ENCODE measurements at regions not wholly inside any gene's neighbourhood (a gene's known extent, or its start where the extent isn't known, plus 50 kb on each side); places are given as distances from the start of the nearest gene placed in this dataset.

DNA sequence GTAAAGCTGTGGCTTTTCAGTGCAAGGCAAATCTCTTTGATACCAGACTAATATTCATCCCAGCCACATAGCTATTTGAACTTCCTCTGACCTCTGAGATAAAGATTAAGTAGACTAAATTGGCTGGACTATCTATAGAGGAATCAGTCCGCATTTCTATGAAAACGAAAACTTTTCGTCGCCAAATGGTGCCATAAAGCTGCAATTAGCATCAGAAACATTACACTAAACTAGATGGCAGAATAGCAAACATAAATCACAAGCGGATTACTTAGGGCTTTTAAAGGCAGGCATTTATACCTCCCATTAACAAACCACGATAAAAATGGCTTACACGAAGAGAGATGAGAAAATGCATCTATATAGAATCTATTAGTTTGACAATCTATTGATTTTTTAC lies 1009.7 kb upstream of the CDH6 start:
- Histone ChIP-seq H3K9me3 (no peaks in the 10 kb centered on the region), H3K27ac (no peak overlapping the region), H3K27me3 (no peaks in the 10 kb centered on the region), H3K4me1 (no peaks in the 10 kb centered on the region), H3K36me3 (no peaks in the 10 kb centered on the region), H3K4me3 (no peak overlapping the region)
- intact Hi-C loops (cut with DNase I): no loop called here
- TF ChIP-seq POLR2A (IDR thresholded peaks at IDR 0.05) (no peak), POLR2AphosphoS5 (IDR thresholded peaks at IDR 0.05; ENCODE audit: insufficient read depth in 1 of 2, low read depth in 1 of 2) (no peak)
- TF ChIP-seq, protein P1, sequence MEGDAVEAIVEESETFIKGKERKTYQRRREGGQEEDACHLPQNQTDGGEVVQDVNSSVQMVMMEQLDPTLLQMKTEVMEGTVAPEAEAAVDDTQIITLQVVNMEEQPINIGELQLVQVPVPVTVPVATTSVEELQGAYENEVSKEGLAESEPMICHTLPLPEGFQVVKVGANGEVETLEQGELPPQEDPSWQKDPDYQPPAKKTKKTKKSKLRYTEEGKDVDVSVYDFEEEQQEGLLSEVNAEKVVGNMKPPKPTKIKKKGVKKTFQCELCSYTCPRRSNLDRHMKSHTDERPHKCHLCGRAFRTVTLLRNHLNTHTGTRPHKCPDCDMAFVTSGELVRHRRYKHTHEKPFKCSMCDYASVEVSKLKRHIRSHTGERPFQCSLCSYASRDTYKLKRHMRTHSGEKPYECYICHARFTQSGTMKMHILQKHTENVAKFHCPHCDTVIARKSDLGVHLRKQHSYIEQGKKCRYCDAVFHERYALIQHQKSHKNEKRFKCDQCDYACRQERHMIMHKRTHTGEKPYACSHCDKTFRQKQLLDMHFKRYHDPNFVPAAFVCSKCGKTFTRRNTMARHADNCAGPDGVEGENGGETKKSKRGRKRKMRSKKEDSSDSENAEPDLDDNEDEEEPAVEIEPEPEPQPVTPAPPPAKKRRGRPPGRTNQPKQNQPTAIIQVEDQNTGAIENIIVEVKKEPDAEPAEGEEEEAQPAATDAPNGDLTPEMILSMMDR (IDR thresholded peaks at IDR 0.05): no peak
- DNase-seq (ENCODE audit: extremely low spot score in 2 of 2): no peak

- intact Hi-C loops (cut with DNase I): no loop called here
- no peak overlapping the region for H3K4me3 ChIP-seq
- H3K4me1 ChIP-seq: no peaks in the 10 kb centered on the region
- H3K36me3 ChIP-seq: no peaks in the 10 kb centered on the region
- no peaks in the 10 kb centered on the region for H3K9me3 ChIP-seq
- no peaks in the 10 kb centered on the region for H3K27me3 ChIP-seq
- no peak for DNase-seq (ENCODE audit: extremely low spot score in 2 of 2)
- H3K27ac ChIP-seq: no peak overlapping the region
- TF ChIP-seq, protein P1 (IDR thresholded peaks at IDR 0.05): no peak
- TF ChIP-seq POLR2A (IDR thresholded peaks at IDR 0.05): no peak
These were observed 1037.3 kb upstream of the CDH6 start for GRCh38 chr5:30156156-30156555.

- H3K4me1 ChIP-seq: no peaks in the 10 kb centered on the region
- intact Hi-C loops (cut with DNase I): no loop called here
- no peak for DNase-seq (ENCODE audit: extremely low spot score in 2 of 2)
- TF ChIP-seq, protein P1 (IDR thresholded peaks at IDR 0.05): no peak
- no peak for TF ChIP-seq POLR2A (IDR thresholded peaks at IDR 0.05)
- TF ChIP-seq POLR2AphosphoS5 (IDR thresholded peaks at IDR 0.05; ENCODE audit: insufficient read depth in 1 of 2, low read depth in 1 of 2): no peak
- H3K4me3 ChIP-seq: no peak overlapping the region
- no peak overlapping the region for H3K27ac ChIP-seq
- H3K9me3 ChIP-seq: no peaks in the 10 kb centered on the region
- H3K27me3 ChIP-seq: no peaks in the 10 kb centered on the region
- no peaks in the 10 kb centered on the region for H3K36me3 ChIP-seq
These were observed 1041.1 kb upstream of the CDH6 start for GRCh38 chr5:30152431-30152830.

- H3K27me3 ChIP-seq: no peaks in the 10 kb centered on the region
- no peaks in the 10 kb centered on the region for H3K9me3 ChIP-seq
- H3K27ac ChIP-seq: no peak overlapping the region
- intact Hi-C loops (cut with DNase I): no loop called here
- H3K36me3 ChIP-seq: no peaks in the 10 kb centered on the region
- H3K4me3 ChIP-seq: no peak overlapping the region
- no peaks in the 10 kb centered on the region for H3K4me1 ChIP-seq
- DNase-seq (ENCODE audit: extremely low spot score in 2 of 2): no peak
- TF ChIP-seq POLR2A (IDR thresholded peaks at IDR 0.05) (no peak), POLR2AphosphoS5 (IDR thresholded peaks at IDR 0.05; ENCODE audit: insufficient read depth in 1 of 2, low read depth in 1 of 2) (no peak)
- TF ChIP-seq, protein P1 (IDR thresholded peaks at IDR 0.05): no peak
These were observed 1043.3 kb upstream of the CDH6 start for GRCh38 chr5:30150231-30150630.

DNA sequence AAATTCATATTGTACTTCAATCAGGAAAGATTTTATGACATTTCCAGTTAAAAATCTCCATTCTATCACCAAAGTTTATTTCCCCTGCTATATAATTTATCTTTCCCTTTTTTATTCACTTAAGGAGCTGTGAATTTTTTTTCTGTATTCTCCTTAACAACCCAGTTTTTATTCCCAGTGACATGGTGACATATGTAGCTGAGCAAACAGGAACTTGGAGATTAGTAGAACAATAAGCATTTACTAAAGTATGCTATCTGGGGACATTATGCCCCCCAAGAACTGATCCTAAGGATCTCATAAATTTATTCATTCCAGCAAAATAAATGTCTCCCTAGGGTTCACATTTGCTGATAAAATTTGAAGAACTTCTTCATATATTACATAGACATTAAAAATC lies 1044.0 kb upstream of the CDH6 start:
- DNase-seq (ENCODE audit: extremely low spot score in 2 of 2): no peak
- no peak overlapping the region for H3K4me3 ChIP-seq
- H3K27me3 ChIP-seq: no peaks in the 10 kb centered on the region
- H3K27ac ChIP-seq: no peak overlapping the region
- no peaks in the 10 kb centered on the region for H3K4me1 ChIP-seq
- intact Hi-C loops (cut with DNase I): loop anchor here (1.0 kb wide), 1 partner anchor 22 kb away; no protein-coding TSS in a partner anchor
- no peaks in the 10 kb centered on the region for H3K9me3 ChIP-seq
- H3K36me3 ChIP-seq: no peaks in the 10 kb centered on the region
- TF ChIP-seq, protein P1 (IDR thresholded peaks at IDR 0.05): no peak
- TF ChIP-seq POLR2A (IDR thresholded peaks at IDR 0.05) (no peak), POLR2AphosphoS5 (IDR thresholded peaks at IDR 0.05; ENCODE audit: insufficient read depth in 1 of 2, low read depth in 1 of 2) (no peak)
